ENCODE measurements at regions not wholly inside any gene's neighbourhood (a gene's known extent, or its start where the extent isn't known, plus 50 kb on each side); places are given as distances from the start of the nearest gene placed in this dataset.

GRCh38 chr3:10600296-10600714, 94.9 kb upstream of the ATP2B2 start:
- in situ Hi-C loops (cut with HindIII; ENCODE audit: extremely low pct_ligation_motif_present, low pct_unique_long_range_greater_than_20kb): no loop called here
- H3K4me1 ChIP-seq (ENCODE audit: insufficient read depth, low read length): peaks cover 33% of the 10 kb centered on the region
- FAIRE-seq (no peak), ATAC-seq (peak; percentile 24; the same call in 2 of the 3 replicates), DNase-seq (ENCODE audit: low spot score) (no peak)
- no peaks in the 10 kb centered on the region for H4K20me1 ChIP-seq (ENCODE audit: insufficient read depth, low read length)
- POLR2A ChIA-PET: no interaction called here
- no peak overlapping the region for H2AFZ ChIP-seq (ENCODE audit: low read length)
- no peak overlapping the region for H3K9ac ChIP-seq (ENCODE audit: insufficient read depth, low read depth, low read length)
- CTCF ChIA-PET (ENCODE audit: low intra/inter-chr PET ratio, low total read pairs): no interaction called here
- BruUV-seq (replicated peaks): no TSS peak
- peak; percentile 17; the same call in 1 of the 2 replicates for TF ChIP-seq CTCF (CRISPR knock-in tag; IDR thresholded peaks at IDR 0.05)
- no peak for TF ChIP-seq PHB2 (IDR thresholded peaks at IDR 0.05; ENCODE audit: partially characterized antibody)
- no peaks in the 10 kb centered on the region for H3K9me3 ChIP-seq (ENCODE audit: low read length)
- no peaks in the 10 kb centered on the region for H3K36me3 ChIP-seq (replicated peaks in 1 of 2; ENCODE audit: control insufficient read depth in 1 of 2, insufficient read depth in 2 of 2, low read length in 2 of 2)
- H3K79me2 ChIP-seq (ENCODE audit: insufficient read depth, low read length): no peaks in the 10 kb centered on the region
- intact Hi-C loops (cut with micrococcal nuclease; ENCODE audit: unreplicated experiment): no loop called here
- H3K4me3 ChIP-seq (replicated peaks in 1 of 3; ENCODE audit: insufficient read depth in 1 of 3, low read depth in 2 of 3, low read length in 3 of 3): no peak overlapping the region
- H3K27ac ChIP-seq (ENCODE audit: extremely low read length, insufficient read depth, low read length): no peak overlapping the region
- 0% methylated on average over 2 of the region's 8 CpGs for WGBS (ENCODE audit: low lambda C conversion rate)
- no peak overlapping the region; the same call in 1 of the 2 replicates for H3K4me2 ChIP-seq (ENCODE audit: low read depth, low read length)
- H3K27me3 ChIP-seq (ENCODE audit: control insufficient read depth in 1 of 2, insufficient read depth in 2 of 2, low read length in 2 of 2): peaks cover 0 to 7% of the 10 kb centered on the region in 2 experiments; a peak in 2 of 5 replicates

- CTCF ChIA-PET (ENCODE audit: low intra/inter-chr PET ratio, low total read pairs): no interaction called here
- no TSS peak for BruUV-seq (replicated peaks)
- DNase-seq (ENCODE audit: low spot score) (no peak), ATAC-seq (no peak), FAIRE-seq (no peak)
- no peak overlapping the region for H3K4me3 ChIP-seq (replicated peaks in 1 of 3; ENCODE audit: insufficient read depth in 1 of 3, low read depth in 2 of 3, low read length in 3 of 3)
- no peak overlapping the region for H3K9ac ChIP-seq (ENCODE audit: insufficient read depth, low read depth, low read length)
- in situ Hi-C loops (cut with HindIII; ENCODE audit: extremely low pct_ligation_motif_present, low pct_unique_long_range_greater_than_20kb): no loop called here
- intact Hi-C loops (cut with micrococcal nuclease; ENCODE audit: unreplicated experiment): no loop called here
- H3K27me3 ChIP-seq (ENCODE audit: control insufficient read depth in 1 of 2, insufficient read depth in 2 of 2, low read length in 2 of 2): peaks cover 0 to 7% of the 10 kb centered on the region in 2 experiments; a peak in 2 of 5 replicates
- no peak overlapping the region for H3K27ac ChIP-seq (ENCODE audit: extremely low read length, insufficient read depth, low read length)
- no peaks in the 10 kb centered on the region for H3K36me3 ChIP-seq (replicated peaks in 1 of 2; ENCODE audit: control insufficient read depth in 1 of 2, insufficient read depth in 2 of 2, low read length in 2 of 2)
- WGBS (ENCODE audit: low lambda C conversion rate): 28% methylated on average over 5 of the region's 5 CpGs
- no peak overlapping the region for H2AFZ ChIP-seq (ENCODE audit: low read length)
- POLR2A ChIA-PET: no interaction called here
- TF ChIP-seq ZNF646 (CRISPR knock-in tag; IDR thresholded peaks at IDR 0.05): no peak
- no peak for TF ChIP-seq ATRX (CRISPR knock-in tag; IDR thresholded peaks at IDR 0.05; ENCODE audit: borderline replicate concordance)
- TF ChIP-seq SOX6 (IDR thresholded peaks at IDR 0.05): no peak
- TF ChIP-seq SOX6 (CRISPR knock-in tag; IDR thresholded peaks at IDR 0.05): no peak
- no peak for TF ChIP-seq THAP7 (CRISPR knock-in tag; IDR thresholded peaks at IDR 0.05)
- no peak for TF ChIP-seq ZNF616 (CRISPR knock-in tag; IDR thresholded peaks at IDR 0.05; ENCODE audit: low read depth)
- TF ChIP-seq POLR2G (IDR thresholded peaks at IDR 0.05; ENCODE audit: low read depth, low read length): no peak
- TF ChIP-seq ZFY (CRISPR knock-in tag; IDR thresholded peaks at IDR 0.05): no peak
- peaks cover 33% of the 10 kb centered on the region for H3K4me1 ChIP-seq (ENCODE audit: insufficient read depth, low read length)
- no peaks in the 10 kb centered on the region for H4K20me1 ChIP-seq (ENCODE audit: insufficient read depth, low read length)
- H3K79me2 ChIP-seq (ENCODE audit: insufficient read depth, low read length): no peaks in the 10 kb centered on the region
- H3K9me3 ChIP-seq (ENCODE audit: low read length): no peaks in the 10 kb centered on the region
- H3K4me2 ChIP-seq (ENCODE audit: low read depth, low read length): no peak overlapping the region
These were observed 95.3 kb upstream of the ATP2B2 start for GRCh38 chr3:10600726-10601125.

Data from HepG2 (cell line).